DMS 273 treated with DMSO at 0.1 percent for 48 hours (cell line): ENCODE measurements at regions not wholly inside any gene's neighbourhood (a gene's known extent, or its start where the extent isn't known, plus 50 kb on each side); places are given as distances from the start of the nearest gene placed in this dataset.
"Not testable (repeated sequence)": the region's sequence is repeated elsewhere in the genome, so short reads cannot be mapped to it uniquely, and the experiment has no call there.

Source experiments
- DNase-seq: peaks from one replicate; lab custom pipeline; 2025; lab: John Stamatoyannopoulos, UW

GRCh38 chr20:29883514-29884219, 1373.8 kb upstream of the DEFB115 start:
- not testable (repeated sequence) for DNase-seq

GRCh38 chr20:29884322-29884721, 1373.1 kb upstream of the DEFB115 start:
- not testable (repeated sequence) for DNase-seq

GRCh38 chr20:29885282-29886185, 1371.9 kb upstream of the DEFB115 start:
- DNase-seq: not testable (repeated sequence)

GRCh38 chr20:29891555-29891954, 1365.9 kb upstream of the DEFB115 start:
- not testable (repeated sequence) for DNase-seq
